Heart left ventricle (tissue), 13 donors: ENCODE measurements at regions not wholly inside any gene's neighbourhood (a gene's known extent, or its start where the extent isn't known, plus 50 kb on each side); places are given as distances from the start of the nearest gene placed in this dataset.

Experiments
- POLR2A ChIP-seq, 2 donors: fragments of 450-650 bp; IDR thresholded peaks; one replicate each; pipeline ENCODE4 v1.6.1; 2017; ENCODE audit warnings: antibody characterized with exemption in 2 of 2, mild to moderate bottlenecking in 2 of 2, moderate library complexity in 2 of 2
- TF ChIP-seq, protein P1 (sequence below), 12 donors: fragments of 200-600 bp; sonication (generic) in 4 of 12; IDR thresholded peaks; one replicate each; pipeline versions ENCODE4 v1.5.0 to v1.8.0; 2018 to 2022; ENCODE audit warnings: antibody characterized with exemption in 12 of 12, mild to moderate bottlenecking in 5 of 12
- donor health status: ischemic (EF 13 %, LVEDD 7.1; RV severe dilation, severe dysfunction).
- donor health status: DM: no; HTN: yes; CAD: no.
- donor health status: DM: no; HTN: no; CAD: no.
- donor health status: ischemic (EF 25% LVEDD 6.9; RV normal size, moderate dysfunction).
- donor health status: ischemic (EF 25% LVEDD 5.7; RV mildly dilated, moderate dysfunction).
- donor health status: ischemic (EF 35%, LVEDD 5.7; RV mildly dilated, moderate dysfunction).
- donor health status: nonischemic (EF 11% LVEDD 7.7; RV severe dilation, severe dysfunction).
- donor health status: DM: yes; HTN: yes; CAD: no.
- donor health status: PGD.
- donor health status: ischemic (EF 29% LVEDD 5.4; RV normal size, mild dysfunction).
- donor health status: nonischemic (EF 23%, LVEDD 6.1; RV moderate dilation, normal function).

GRCh38 chr13:83825676-83826075 is 56.6 kb downstream of the SLITRK1 start:
- TF ChIP-seq, protein P1, sequence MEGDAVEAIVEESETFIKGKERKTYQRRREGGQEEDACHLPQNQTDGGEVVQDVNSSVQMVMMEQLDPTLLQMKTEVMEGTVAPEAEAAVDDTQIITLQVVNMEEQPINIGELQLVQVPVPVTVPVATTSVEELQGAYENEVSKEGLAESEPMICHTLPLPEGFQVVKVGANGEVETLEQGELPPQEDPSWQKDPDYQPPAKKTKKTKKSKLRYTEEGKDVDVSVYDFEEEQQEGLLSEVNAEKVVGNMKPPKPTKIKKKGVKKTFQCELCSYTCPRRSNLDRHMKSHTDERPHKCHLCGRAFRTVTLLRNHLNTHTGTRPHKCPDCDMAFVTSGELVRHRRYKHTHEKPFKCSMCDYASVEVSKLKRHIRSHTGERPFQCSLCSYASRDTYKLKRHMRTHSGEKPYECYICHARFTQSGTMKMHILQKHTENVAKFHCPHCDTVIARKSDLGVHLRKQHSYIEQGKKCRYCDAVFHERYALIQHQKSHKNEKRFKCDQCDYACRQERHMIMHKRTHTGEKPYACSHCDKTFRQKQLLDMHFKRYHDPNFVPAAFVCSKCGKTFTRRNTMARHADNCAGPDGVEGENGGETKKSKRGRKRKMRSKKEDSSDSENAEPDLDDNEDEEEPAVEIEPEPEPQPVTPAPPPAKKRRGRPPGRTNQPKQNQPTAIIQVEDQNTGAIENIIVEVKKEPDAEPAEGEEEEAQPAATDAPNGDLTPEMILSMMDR (IDR thresholded peaks at IDR 0.05) = no peak
- TF ChIP-seq POLR2A (IDR thresholded peaks at IDR 0.05) = no peak
